A549 (cell line): ENCODE measurements at regions not wholly inside any gene's neighbourhood (a gene's known extent, or its start where the extent isn't known, plus 50 kb on each side); places are given as distances from the start of the nearest gene placed in this dataset.

Experiments
- ATAC-seq, 2 experiments: fragments of 200-7000 bp in 1 of 2; fragments of >200 bp in 1 of 2; cut with Nextera tagmentation in 1 of 2; cut with Tn5 transposase in 1 of 2; 3 replicates each; pipeline versions ENCODE4 v1.8.0 to v1.9.1; 2018 to 2020; ENCODE audit warnings: mild to moderate bottlenecking in 1 of 2, moderate library complexity in 1 of 2
- CTCF ChIA-PET: fragments of 300-600 bp; sonication (Branson Sonifier 250); formaldehyde crosslinking; extraction: SDS; loops from one replicate; lab custom pipeline; 2021; ENCODE audit warnings: antibody characterized with exemption, inconsistent platforms; lab: Yijun Ruan, JAX
- POLR2A ChIA-PET: fragments of 350-600 bp; formaldehyde crosslinking; extraction: SDS; loops from one replicate; lab custom pipeline; 2021; ENCODE audit warnings: antibody characterized with exemption, inconsistent platforms; lab: Yijun Ruan, JAX
- DNase-seq, 2 experiments: peaks; one replicate each; pipeline versions ENCODE4 v3.0.0 to v3.0.0-alpha.2; 2011 to 2016; ENCODE audit warnings: low read depth in 1 of 2, low spot score in 1 of 2
- FAIRE-seq: peaks from 2 replicates; lab custom pipeline; 2011; peaks lifted over from hg19 to GRCh38; lab: Jason Lieb, UNC
- H3K27ac ChIP-seq, 2 experiments: fragments of >200 bp; sonication (Bioruptor Twin); formaldehyde crosslinking; 3 replicates each; pipeline ENCODE4 v1.5.1; 2016 to 2017
- H3K4me1 ChIP-seq: fragments of >200 bp; sonication (Bioruptor Twin); formaldehyde crosslinking; 3 replicates; pipeline ENCODE4 v1.6.1; 2016
- H3K4me2 ChIP-seq: fragments of >200 bp; sonication (Bioruptor Twin); formaldehyde crosslinking; 3 replicates; pipeline ENCODE4 v1.6.1; 2016
- H3K4me3 ChIP-seq: fragments of >200 bp; sonication (Bioruptor Twin); formaldehyde crosslinking; 3 replicates; pipeline ENCODE4 v1.5.1; 2016
- H3K9me3 ChIP-seq: fragments of >200 bp; sonication (Bioruptor Twin); formaldehyde crosslinking; 3 replicates; pipeline ENCODE4 v1.6.1; 2016
- BHLHE40 ChIP-seq: IDR thresholded peaks from 2 replicates; pipeline ENCODE4 v1.6.1; 2012; ENCODE audit warnings: low read depth, low read length, inconsistent platforms
- CBX8 ChIP-seq: fragments of 200-600 bp; sonication (generic); IDR thresholded peaks from 2 replicates; pipeline ENCODE4 v1.6.1; 2016
- CHD2 ChIP-seq: fragments of 150-350 bp; IDR thresholded peaks from 2 replicates; pipeline ENCODE4 v1.6.1; 2014; ENCODE audit warnings: low read length; ENCODE audit not compliant: partially characterized antibody
- CTCF ChIP-seq: fragments of >200 bp; sonication (Bioruptor Twin); formaldehyde crosslinking; IDR thresholded peaks from 3 replicates; pipeline ENCODE4 v1.5.1; 2016
- EP300 ChIP-seq, 2 experiments: fragments of >200 bp; sonication (Bioruptor Twin); formaldehyde crosslinking; IDR thresholded peaks; 2 replicates in 1 of 2; 3 replicates in 1 of 2; pipeline ENCODE4 v1.6.1; 2016 to 2017
- FOSB ChIP-seq: fragments of 250-450 bp; sonication (Bioruptor Pico); IDR thresholded peaks from 2 replicates; pipeline ENCODE4 v1.5.0; 2020; ENCODE audit warnings: mild to moderate bottlenecking, moderate library complexity
- FOXS1 ChIP-seq: fragments of 250-450 bp; sonication (Bioruptor Pico); IDR thresholded peaks from 2 replicates; pipeline ENCODE4 v1.5.0; 2020; ENCODE audit warnings: mild to moderate bottlenecking, moderate library complexity
- GATA3 ChIP-seq: IDR thresholded peaks from 2 replicates; pipeline ENCODE4 v1.6.1; 2012; ENCODE audit warnings: borderline replicate concordance
- HOXA7 ChIP-seq: fragments of 250-450 bp; sonication (Bioruptor Pico); IDR thresholded peaks from 2 replicates; pipeline ENCODE4 v1.5.0; 2020; ENCODE audit warnings: mild to moderate bottlenecking, moderate library complexity
- HOXB5 ChIP-seq: fragments of 250-450 bp; sonication (Bioruptor Pico); IDR thresholded peaks from 2 replicates; pipeline ENCODE4 v1.5.0; 2020; ENCODE audit warnings: mild to moderate bottlenecking, moderate library complexity
- JUNB ChIP-seq: fragments of >200 bp; sonication (Bioruptor Twin); formaldehyde crosslinking; IDR thresholded peaks from 2 replicates; pipeline ENCODE4 v1.6.1; 2016
- KDM1A ChIP-seq: fragments of 200-600 bp; sonication (generic); IDR thresholded peaks from 2 replicates; pipeline ENCODE4 v1.6.1; 2016; ENCODE audit warnings: low read depth, mild to moderate bottlenecking
- NFE2L2 ChIP-seq: fragments of 150-350 bp; conservative IDR thresholded peaks from 2 replicates; pipeline ENCODE4 v1.6.1; 2014; ENCODE audit warnings: low read length
- NR3C1 ChIP-seq: fragments of >200 bp; sonication (Bioruptor Twin); formaldehyde crosslinking; IDR thresholded peaks from 3 replicates; pipeline ENCODE4 v1.6.1; 2017
- PHF8 ChIP-seq: fragments of 200-600 bp; sonication (generic); IDR thresholded peaks from 2 replicates; pipeline ENCODE4 v1.6.1; 2016; ENCODE audit warnings: low read depth, mild to moderate bottlenecking, antibody characterized with exemption, moderate library complexity, borderline replicate concordance
- POLR2A ChIP-seq: IDR thresholded peaks from 2 replicates; pipeline ENCODE4 v1.6.1; 2012; ENCODE audit warnings: mild to moderate bottlenecking, low read length
- RAD21 ChIP-seq, 2 experiments: fragments of >200 bp in 1 of 2; sonication (Bioruptor Twin) in 1 of 2; formaldehyde crosslinking in 1 of 2; IDR thresholded peaks in 1 of 2; conservative IDR thresholded peaks in 1 of 2; 2 replicates in 1 of 2; 3 replicates in 1 of 2; pipeline ENCODE4 v1.6.1; 2012 to 2018; ENCODE audit warnings: inconsistent platforms in 1 of 2
- RCOR1 ChIP-seq: fragments of 150-350 bp; IDR thresholded peaks from 2 replicates; pipeline ENCODE4 v1.6.1; 2014; ENCODE audit warnings: antibody characterized with exemption, low read length, low read depth
- REST ChIP-seq: fragments of 200-600 bp; sonication (generic); IDR thresholded peaks from 2 replicates; pipeline ENCODE4 v1.6.1; 2016; ENCODE audit warnings: antibody characterized with exemption, mild to moderate bottlenecking, moderate library complexity
- RFX5 ChIP-seq: fragments of 450-650 bp; IDR thresholded peaks from 2 replicates; pipeline ENCODE4 v1.7.1; 2014; ENCODE audit warnings: antibody characterized with exemption, mild to moderate bottlenecking, moderate library complexity
- TP53 ChIP-seq: fragments of 250-450 bp; sonication (Bioruptor Pico); IDR thresholded peaks from 2 replicates; pipeline ENCODE4 v1.5.0; 2021; ENCODE audit warnings: mild to moderate bottlenecking, moderate library complexity
- ZC3H11A ChIP-seq: fragments of 450-650 bp; IDR thresholded peaks from 2 replicates; pipeline ENCODE4 v1.6.1; 2014; ENCODE audit warnings: antibody characterized with exemption, mild to moderate bottlenecking
- ZNF302 ChIP-seq: fragments of 250-450 bp; sonication (Bioruptor Pico); IDR thresholded peaks from 2 replicates; pipeline ENCODE4 v1.9.0; 2021; ENCODE audit warnings: inconsistent platforms, mild to moderate bottlenecking, moderate library complexity
- WGBS: methylation state at CpG from one replicate; pipeline ENCODE4 v1.1.6; 2017; ENCODE audit errors: missing lambda C conversion rate; 5-methylcytosine and 5-hydroxymethylcytosine counted together
- TF ChIP-seq, protein P1 (sequence below): fragments of 450-650 bp; IDR thresholded peaks from 2 replicates; pipeline ENCODE4 v1.6.1; 2014; ENCODE audit warnings: antibody characterized with exemption
- TF ChIP-seq, protein P2 (sequence below): fragments of 150-350 bp; IDR thresholded peaks from 2 replicates; pipeline ENCODE4 v1.6.1; 2014; ENCODE audit warnings: low read depth, mild to moderate bottlenecking, low read length
- TF ChIP-seq, protein P3 (sequence below): IDR thresholded peaks from 2 replicates; pipeline ENCODE4 v1.6.1; 2012; ENCODE audit warnings: low read depth, borderline replicate concordance

DNA sequence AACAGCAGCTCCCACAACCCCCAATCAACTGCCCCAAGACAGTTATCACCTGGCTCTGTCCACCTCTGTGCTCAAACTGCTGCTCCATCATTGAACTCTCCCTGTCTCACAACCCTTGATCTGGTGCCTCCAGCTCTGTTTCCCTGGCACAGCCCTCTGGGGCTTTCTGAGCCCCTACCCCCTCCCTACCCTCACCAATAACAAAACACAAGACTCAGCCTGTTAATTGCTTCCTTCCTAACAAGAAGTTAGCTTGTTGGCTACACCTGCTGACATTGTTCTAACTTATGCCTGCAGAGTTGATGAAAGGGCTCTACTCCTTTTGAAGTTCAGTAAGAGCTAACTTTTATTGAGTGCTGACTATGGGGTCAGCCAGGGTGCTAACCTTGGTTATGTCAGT, 99.4 kb upstream of the FNDC3A start:
- H3K9me3 ChIP-seq: no peaks in the 10 kb centered on the region
- FAIRE-seq (no peak), DNase-seq (no peak), ATAC-seq (no peak)
- no peaks in the 10 kb centered on the region for H3K4me1 ChIP-seq
- no peak overlapping the region for H3K27ac ChIP-seq
- H3K4me2 ChIP-seq: no peak overlapping the region
- CTCF ChIA-PET: no interaction called here
- POLR2A ChIA-PET: no interaction called here
- TF ChIP-seq RCOR1 (no peak), HOXB5 (CRISPR knock-in tag) (no peak), NFE2L2 (no peak), HOXA7 (no peak), RAD21 (conservative IDR thresholded peaks at IDR 0.05 in 1 of 2, IDR thresholded peaks at IDR 0.05 in 1 of 2) (no peak), CHD2 (no peak)
- TF ChIP-seq, all 56 proteins: peak for 0
- H3K4me3 ChIP-seq: no peak overlapping the region

DNA sequence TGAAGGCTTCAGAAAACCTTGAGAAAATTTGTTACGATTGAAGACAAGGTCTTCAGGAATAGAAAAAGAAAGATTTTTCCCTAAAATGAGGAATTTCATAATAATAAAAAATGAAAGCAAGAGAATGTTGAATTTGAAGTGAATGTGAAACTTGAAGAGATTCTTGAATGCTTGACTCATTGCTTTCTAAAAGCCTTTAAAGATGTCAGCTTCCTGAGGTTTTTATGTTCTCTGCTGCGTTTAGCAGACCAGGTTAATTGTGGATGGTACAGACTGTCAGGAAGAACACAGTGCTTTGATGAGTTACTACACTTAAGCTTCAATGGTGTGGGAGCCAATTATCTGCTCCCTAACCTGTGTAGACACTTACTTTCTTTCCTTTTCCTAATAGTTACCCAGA, 96.3 kb upstream of the FNDC3A start:
- ATAC-seq (no peak), FAIRE-seq (no peak), DNase-seq (no peak)
- Histone ChIP-seq H3K4me3 (no peak overlapping the region), H3K27ac (no peak overlapping the region), H3K4me1 (no peaks in the 10 kb centered on the region), H3K4me2 (no peak overlapping the region), H3K9me3 (no peaks in the 10 kb centered on the region)
- 79% methylated on average over 2 of the region's 2 CpGs for WGBS
- CTCF ChIA-PET: no interaction called here
- no peak for TF ChIP-seq BHLHE40
- no peak for TF ChIP-seq ZNF302 (CRISPR knock-in tag)
- no peak for TF ChIP-seq TP53
- TF ChIP-seq, protein P1, sequence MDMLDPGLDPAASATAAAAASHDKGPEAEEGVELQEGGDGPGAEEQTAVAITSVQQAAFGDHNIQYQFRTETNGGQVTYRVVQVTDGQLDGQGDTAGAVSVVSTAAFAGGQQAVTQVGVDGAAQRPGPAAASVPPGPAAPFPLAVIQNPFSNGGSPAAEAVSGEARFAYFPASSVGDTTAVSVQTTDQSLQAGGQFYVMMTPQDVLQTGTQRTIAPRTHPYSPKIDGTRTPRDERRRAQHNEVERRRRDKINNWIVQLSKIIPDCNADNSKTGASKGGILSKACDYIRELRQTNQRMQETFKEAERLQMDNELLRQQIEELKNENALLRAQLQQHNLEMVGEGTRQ: no peak
- TF ChIP-seq ZC3H11A: no peak
- no peak for TF ChIP-seq FOSB (CRISPR knock-in tag)
- no peak for TF ChIP-seq KDM1A
- TF ChIP-seq PHF8: no peak
- no peak for TF ChIP-seq POLR2A
- no peak for TF ChIP-seq FOXS1 (CRISPR knock-in tag)
- POLR2A ChIA-PET: no interaction called here

- no peak for FAIRE-seq
These were observed 95.9 kb upstream of the FNDC3A start for GRCh38 chr13:48879854-48880253.

More at GRCh38 chr13:48879854-48880253, 95.9 kb upstream of the FNDC3A start:
- CTCF ChIA-PET: no interaction called here
- POLR2A ChIA-PET: no interaction called here
- no peak for TF ChIP-seq HOXA7
- TF ChIP-seq EP300 (IDR thresholded peaks at IDR 0.05): no peak
- TF ChIP-seq NR3C1: no peak
- TF ChIP-seq RFX5: no peak
- TF ChIP-seq JUNB: no peak
- TF ChIP-seq, protein P2, sequence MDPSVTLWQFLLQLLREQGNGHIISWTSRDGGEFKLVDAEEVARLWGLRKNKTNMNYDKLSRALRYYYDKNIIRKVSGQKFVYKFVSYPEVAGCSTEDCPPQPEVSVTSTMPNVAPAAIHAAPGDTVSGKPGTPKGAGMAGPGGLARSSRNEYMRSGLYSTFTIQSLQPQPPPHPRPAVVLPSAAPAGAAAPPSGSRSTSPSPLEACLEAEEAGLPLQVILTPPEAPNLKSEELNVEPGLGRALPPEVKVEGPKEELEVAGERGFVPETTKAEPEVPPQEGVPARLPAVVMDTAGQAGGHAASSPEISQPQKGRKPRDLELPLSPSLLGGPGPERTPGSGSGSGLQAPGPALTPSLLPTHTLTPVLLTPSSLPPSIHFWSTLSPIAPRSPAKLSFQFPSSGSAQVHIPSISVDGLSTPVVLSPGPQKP: no peak
- TF ChIP-seq, protein P1: no peak
- TF ChIP-seq, protein P3, sequence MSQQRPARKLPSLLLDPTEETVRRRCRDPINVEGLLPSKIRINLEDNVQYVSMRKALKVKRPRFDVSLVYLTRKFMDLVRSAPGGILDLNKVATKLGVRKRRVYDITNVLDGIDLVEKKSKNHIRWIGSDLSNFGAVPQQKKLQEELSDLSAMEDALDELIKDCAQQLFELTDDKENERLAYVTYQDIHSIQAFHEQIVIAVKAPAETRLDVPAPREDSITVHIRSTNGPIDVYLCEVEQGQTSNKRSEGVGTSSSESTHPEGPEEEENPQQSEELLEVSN: no peak
- TF ChIP-seq HOXB5 (CRISPR knock-in tag): no peak
- no peak for TF ChIP-seq PHF8
- TF ChIP-seq CBX8: no peak
- no peak for TF ChIP-seq REST
- TF ChIP-seq TP53: no peak
- no peak for TF ChIP-seq ZC3H11A
- TF ChIP-seq GATA3: no peak
- no peak for TF ChIP-seq CTCF
- no peak for ATAC-seq
- no peaks in the 10 kb centered on the region for H3K4me1 ChIP-seq
- H3K4me3 ChIP-seq: no peak overlapping the region
- DNase-seq: no peak
- H3K27ac ChIP-seq: no peak overlapping the region
- no peaks in the 10 kb centered on the region for H3K9me3 ChIP-seq
- WGBS: 77% methylated on average over 7 of the region's 7 CpGs
- no peak overlapping the region for H3K4me2 ChIP-seq
